Right lobe of liver (tissue), 6 donors: ENCODE measurements at regions not wholly inside any gene's neighbourhood (a gene's known extent, or its start where the extent isn't known, plus 50 kb on each side); places are given as distances from the start of the nearest gene placed in this dataset.

Experiments
- ATAC-seq, 4 donors: fragments of 200-7000 bp; cut with Tn5 transposase; one replicate each; pipeline ENCODE4 v1.9.1; 2020; ENCODE audit warnings: mild to moderate bottlenecking in 4 of 4, moderate library complexity in 4 of 4
- DNase-seq, 3 donors: peaks; one replicate each; pipeline ENCODE4 v3.0.0-alpha.2; 2020
- H3K27ac ChIP-seq, 3 donors: fragments of 200-600 bp; one replicate each; pipeline ENCODE4 v1.8.0; 2022
- H3K27me3 ChIP-seq, 2 donors: fragments of 200-600 bp; one replicate each; pipeline ENCODE4 v1.8.0; 2022
- H3K36me3 ChIP-seq, 4 donors: fragments of 200-600 bp; sonication (generic) in 1 of 4; one replicate each; pipeline versions ENCODE4 v1.5.1 to v1.8.0; 2017 to 2022; ENCODE audit warnings: control low read depth in 1 of 4
- H3K4me1 ChIP-seq, 4 donors: fragments of 200-600 bp; sonication (generic) in 1 of 4; one replicate each; pipeline versions ENCODE4 v1.5.1 to v1.8.0; 2017 to 2022; ENCODE audit warnings: control low read depth in 1 of 4
- H3K4me3 ChIP-seq, 3 donors: fragments of 200-600 bp; one replicate each; pipeline ENCODE4 v1.8.0; 2022
- H3K9me3 ChIP-seq, 4 donors: fragments of 200-600 bp; sonication (generic) in 1 of 4; one replicate each; pipeline versions ENCODE4 v1.5.1 to v1.8.0; 2017 to 2022; ENCODE audit warnings: control low read depth in 1 of 4
- POLR2A ChIP-seq: fragments of 450-650 bp; IDR thresholded peaks from one replicate; pipeline ENCODE4 v1.6.1; 2017; ENCODE audit warnings: antibody characterized with exemption, mild to moderate bottlenecking
- WGBS: methylation state at CpG from one replicate; pipeline ENCODE4 v1.1.6; 2018; ENCODE audit warnings: low coverage, low lambda C conversion rate; ENCODE audit not compliant: insufficient coverage; ENCODE audit errors: missing lambda C conversion rate; 5-methylcytosine and 5-hydroxymethylcytosine counted together
- intact Hi-C, 2 donors: fragments of 100-400 bp; cut with DNase I; formaldehyde crosslinking; loops; one replicate each; pipeline versions ENCODE4 v1.11.2 to v1.14.1; 2022
- TF ChIP-seq, protein P1 (sequence below), 4 donors: fragments of 200-600 bp in 3 of 4; fragments of 450-650 bp in 1 of 4; IDR thresholded peaks; one replicate each; pipeline versions ENCODE4 v1.5.1 to v1.8.0; 2016 to 2022; ENCODE audit warnings: antibody characterized with exemption in 4 of 4, mild to moderate bottlenecking in 2 of 4
- donor health status: DM: no; HTN: yes; CAD: no.
- donor health status: DM: no; HTN: no; CAD: no.
- donor health status: DM: no; HTN: no; CAD: no.
- donor health status: DM: no; HTN: yes; CAD: no.
- donor health status: DM: no; HTN: yes; CAD: no.

DNA sequence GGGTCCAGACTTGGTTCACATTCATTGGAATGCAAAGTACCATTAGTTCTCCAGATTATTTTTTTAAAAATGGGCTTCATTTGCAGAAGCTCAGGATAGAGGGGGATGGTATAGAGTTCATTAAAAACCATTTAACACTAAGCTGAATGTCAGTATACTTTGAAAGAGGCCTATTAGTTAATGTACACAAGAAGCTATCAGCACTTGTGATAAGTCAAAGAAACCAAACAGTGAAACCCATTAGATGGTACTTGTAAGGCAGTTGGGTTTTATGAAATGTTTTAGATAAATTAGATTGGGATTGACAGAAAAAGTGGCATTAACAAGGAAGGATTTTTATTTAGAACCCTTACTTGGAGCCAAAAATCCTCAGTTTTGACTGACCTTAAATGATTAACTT, 229.2 kb upstream of the MPDZ start:
- no peaks in the 10 kb centered on the region for H3K9me3 ChIP-seq
- H3K36me3 ChIP-seq: no peaks in the 10 kb centered on the region
- no peak for ATAC-seq
- no peaks in the 10 kb centered on the region for H3K4me1 ChIP-seq
- DNase-seq: no peak
- TF ChIP-seq, protein P1, sequence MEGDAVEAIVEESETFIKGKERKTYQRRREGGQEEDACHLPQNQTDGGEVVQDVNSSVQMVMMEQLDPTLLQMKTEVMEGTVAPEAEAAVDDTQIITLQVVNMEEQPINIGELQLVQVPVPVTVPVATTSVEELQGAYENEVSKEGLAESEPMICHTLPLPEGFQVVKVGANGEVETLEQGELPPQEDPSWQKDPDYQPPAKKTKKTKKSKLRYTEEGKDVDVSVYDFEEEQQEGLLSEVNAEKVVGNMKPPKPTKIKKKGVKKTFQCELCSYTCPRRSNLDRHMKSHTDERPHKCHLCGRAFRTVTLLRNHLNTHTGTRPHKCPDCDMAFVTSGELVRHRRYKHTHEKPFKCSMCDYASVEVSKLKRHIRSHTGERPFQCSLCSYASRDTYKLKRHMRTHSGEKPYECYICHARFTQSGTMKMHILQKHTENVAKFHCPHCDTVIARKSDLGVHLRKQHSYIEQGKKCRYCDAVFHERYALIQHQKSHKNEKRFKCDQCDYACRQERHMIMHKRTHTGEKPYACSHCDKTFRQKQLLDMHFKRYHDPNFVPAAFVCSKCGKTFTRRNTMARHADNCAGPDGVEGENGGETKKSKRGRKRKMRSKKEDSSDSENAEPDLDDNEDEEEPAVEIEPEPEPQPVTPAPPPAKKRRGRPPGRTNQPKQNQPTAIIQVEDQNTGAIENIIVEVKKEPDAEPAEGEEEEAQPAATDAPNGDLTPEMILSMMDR (IDR thresholded peaks at IDR 0.05): no peak
- no peak for TF ChIP-seq POLR2A
- H3K27ac ChIP-seq: no peak overlapping the region
- H3K27me3 ChIP-seq: no peaks in the 10 kb centered on the region
- no peak overlapping the region for H3K4me3 ChIP-seq
- intact Hi-C loops: no loop called here

GRCh38 chr9:13508086-13508485, 228.6 kb upstream of the MPDZ start:
- TF ChIP-seq, protein P1 (IDR thresholded peaks at IDR 0.05): no peak
- no peak for TF ChIP-seq POLR2A
- intact Hi-C loops: no loop called here
- no peak for ATAC-seq
- Histone ChIP-seq H3K36me3 (no peaks in the 10 kb centered on the region), H3K27me3 (no peaks in the 10 kb centered on the region), H3K9me3 (no peaks in the 10 kb centered on the region), H3K4me1 (no peaks in the 10 kb centered on the region), H3K4me3 (no peak overlapping the region), H3K27ac (no peak overlapping the region)
- 54% methylated on average over 2 of the region's 2 CpGs for WGBS
- DNase-seq: no peak

DNA sequence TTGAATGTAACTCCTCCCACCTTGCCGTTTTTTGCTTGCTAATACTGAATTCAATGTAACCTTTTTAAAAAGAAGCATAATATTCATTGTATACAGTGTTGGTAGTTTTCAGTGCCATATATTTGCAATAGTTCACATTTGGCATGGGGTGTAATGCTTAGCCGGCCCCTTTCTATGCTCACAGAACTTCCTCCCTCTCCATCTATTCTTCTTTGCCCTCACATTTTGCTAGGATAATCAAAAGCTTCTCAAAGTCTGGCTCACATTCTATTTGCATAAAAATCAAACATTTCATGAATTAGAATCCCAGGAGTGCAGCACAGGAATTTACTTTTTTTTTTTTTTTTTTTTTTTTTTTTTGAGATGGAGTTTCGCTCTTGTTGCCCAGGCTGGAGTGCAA, 226.3 kb upstream of the MPDZ start:
- 76% methylated on average over 3 of the region's 3 CpGs for WGBS
- no peak for DNase-seq
- Histone ChIP-seq H3K36me3 (no peaks in the 10 kb centered on the region), H3K4me1 (no peaks in the 10 kb centered on the region), H3K4me3 (no peak overlapping the region), H3K27ac (no peak overlapping the region), H3K27me3 (no peaks in the 10 kb centered on the region), H3K9me3 (no peaks in the 10 kb centered on the region)
- TF ChIP-seq POLR2A: no peak
- TF ChIP-seq, protein P1 (IDR thresholded peaks at IDR 0.05): no peak
- intact Hi-C loops: no loop called here
- no peak for ATAC-seq

DNA sequence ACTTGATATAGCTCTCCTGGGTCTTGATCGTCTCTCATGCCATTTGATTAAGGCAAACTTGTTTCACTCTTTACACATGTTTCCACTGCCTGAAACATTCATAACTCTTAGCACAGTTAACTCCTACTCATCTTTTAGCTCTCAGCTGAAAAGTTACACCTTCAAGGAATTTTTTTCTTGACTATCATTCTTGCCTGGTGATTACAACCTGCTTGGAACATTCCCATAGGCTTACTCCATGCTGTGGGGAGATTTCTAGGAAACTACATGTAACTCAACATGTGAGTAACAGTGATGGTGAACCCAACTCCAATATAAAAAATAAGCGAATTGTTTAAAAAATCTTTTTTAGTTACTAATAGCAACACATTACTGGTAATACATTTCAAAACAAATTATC, 224.1 kb upstream of the MPDZ start:
- no peaks in the 10 kb centered on the region for H3K9me3 ChIP-seq
- ATAC-seq (no peak), DNase-seq (no peak)
- no peaks in the 10 kb centered on the region for H3K36me3 ChIP-seq
- no peak overlapping the region for H3K4me3 ChIP-seq
- no peaks in the 10 kb centered on the region for H3K27me3 ChIP-seq
- TF ChIP-seq, protein P1 (IDR thresholded peaks at IDR 0.05): no peak
- TF ChIP-seq POLR2A: no peak
- no peaks in the 10 kb centered on the region for H3K4me1 ChIP-seq
- no peak overlapping the region for H3K27ac ChIP-seq
- 81% methylated on average over 2 of the region's 2 CpGs for WGBS
- intact Hi-C loops: no loop called here

GRCh38 chr9:13502484-13502883, 223.0 kb upstream of the MPDZ start:
- H3K27me3 ChIP-seq: no peaks in the 10 kb centered on the region
- no peaks in the 10 kb centered on the region for H3K36me3 ChIP-seq
- WGBS: 40% methylated on average over 2 of the region's 6 CpGs
- H3K4me3 ChIP-seq: no peak overlapping the region
- no peak for TF ChIP-seq POLR2A
- TF ChIP-seq, protein P1 (IDR thresholded peaks at IDR 0.05): no peak
- H3K9me3 ChIP-seq: no peaks in the 10 kb centered on the region
- H3K4me1 ChIP-seq: no peaks in the 10 kb centered on the region
- intact Hi-C loops: no loop called here
- DNase-seq (no peak), ATAC-seq (no peak)
- H3K27ac ChIP-seq: no peak overlapping the region
